ENCODE measurements at regions not wholly inside any gene's neighbourhood (a gene's known extent, or its start where the extent isn't known, plus 50 kb on each side); places are given as distances from the start of the nearest gene placed in this dataset.

GRCh38 chr5:138702166-138703077 is 50.8 kb upstream of the CTNNA1 start:
- Histone ChIP-seq H3K27me3 (ENCODE audit: insufficient read depth, low read length) (no peaks in the 10 kb centered on the region), H3K36me3 (ENCODE audit: insufficient read depth, low read length) (no peaks in the 10 kb centered on the region), H3K4me3 (ENCODE audit: insufficient read depth, low read length) (no peak overlapping the region), H3K27ac (ENCODE audit: low read depth, low read length) (no peak overlapping the region), H3K9me3 (ENCODE audit: low read depth, low read length) (no peaks in the 10 kb centered on the region), H4K20me1 (ENCODE audit: insufficient read depth, low read length) (no peaks in the 10 kb centered on the region), H3K4me2 (ENCODE audit: insufficient read depth, low read length) (no peak overlapping the region), H3K79me2 (ENCODE audit: insufficient read depth, low read length) (no peaks in the 10 kb centered on the region), H3K4me1 (ENCODE audit: insufficient read depth, low read length) (peaks cover 20% of the 10 kb centered on the region), H2AFZ (ENCODE audit: low read length) (no peak overlapping the region)
- no peak for DNase-seq (ENCODE audit: insufficient read length, low spot score, missing footprints)
- TF ChIP-seq, protein P1, sequence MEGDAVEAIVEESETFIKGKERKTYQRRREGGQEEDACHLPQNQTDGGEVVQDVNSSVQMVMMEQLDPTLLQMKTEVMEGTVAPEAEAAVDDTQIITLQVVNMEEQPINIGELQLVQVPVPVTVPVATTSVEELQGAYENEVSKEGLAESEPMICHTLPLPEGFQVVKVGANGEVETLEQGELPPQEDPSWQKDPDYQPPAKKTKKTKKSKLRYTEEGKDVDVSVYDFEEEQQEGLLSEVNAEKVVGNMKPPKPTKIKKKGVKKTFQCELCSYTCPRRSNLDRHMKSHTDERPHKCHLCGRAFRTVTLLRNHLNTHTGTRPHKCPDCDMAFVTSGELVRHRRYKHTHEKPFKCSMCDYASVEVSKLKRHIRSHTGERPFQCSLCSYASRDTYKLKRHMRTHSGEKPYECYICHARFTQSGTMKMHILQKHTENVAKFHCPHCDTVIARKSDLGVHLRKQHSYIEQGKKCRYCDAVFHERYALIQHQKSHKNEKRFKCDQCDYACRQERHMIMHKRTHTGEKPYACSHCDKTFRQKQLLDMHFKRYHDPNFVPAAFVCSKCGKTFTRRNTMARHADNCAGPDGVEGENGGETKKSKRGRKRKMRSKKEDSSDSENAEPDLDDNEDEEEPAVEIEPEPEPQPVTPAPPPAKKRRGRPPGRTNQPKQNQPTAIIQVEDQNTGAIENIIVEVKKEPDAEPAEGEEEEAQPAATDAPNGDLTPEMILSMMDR (IDR thresholded peaks at IDR 0.05; ENCODE audit: extremely low read depth, low read depth, low read length): no peak

DNA sequence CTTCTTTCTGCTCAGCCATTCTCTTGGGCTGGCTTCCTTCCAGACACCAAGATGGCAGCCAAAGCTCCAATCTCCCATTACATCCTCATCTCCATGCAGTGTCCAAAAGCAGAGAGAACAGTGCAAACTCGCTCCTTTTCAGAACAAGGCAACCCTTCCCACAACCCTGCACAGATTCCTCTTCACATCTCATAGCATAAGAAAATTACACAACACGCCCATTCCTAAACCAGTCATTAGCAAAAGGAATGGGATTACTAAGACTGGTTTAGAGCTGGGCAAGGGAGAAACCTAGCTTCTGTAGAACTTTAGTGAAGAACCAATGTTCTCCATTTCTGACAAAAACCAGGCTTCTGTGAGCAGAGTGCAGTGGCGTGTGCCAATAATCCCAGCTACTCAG is 51.5 kb upstream of the CTNNA1 start:
- no peaks in the 10 kb centered on the region for H3K27me3 ChIP-seq (ENCODE audit: insufficient read depth, low read length)
- H3K4me2 ChIP-seq (ENCODE audit: insufficient read depth, low read length): no peak overlapping the region
- H3K79me2 ChIP-seq (ENCODE audit: insufficient read depth, low read length): no peaks in the 10 kb centered on the region

DNA sequence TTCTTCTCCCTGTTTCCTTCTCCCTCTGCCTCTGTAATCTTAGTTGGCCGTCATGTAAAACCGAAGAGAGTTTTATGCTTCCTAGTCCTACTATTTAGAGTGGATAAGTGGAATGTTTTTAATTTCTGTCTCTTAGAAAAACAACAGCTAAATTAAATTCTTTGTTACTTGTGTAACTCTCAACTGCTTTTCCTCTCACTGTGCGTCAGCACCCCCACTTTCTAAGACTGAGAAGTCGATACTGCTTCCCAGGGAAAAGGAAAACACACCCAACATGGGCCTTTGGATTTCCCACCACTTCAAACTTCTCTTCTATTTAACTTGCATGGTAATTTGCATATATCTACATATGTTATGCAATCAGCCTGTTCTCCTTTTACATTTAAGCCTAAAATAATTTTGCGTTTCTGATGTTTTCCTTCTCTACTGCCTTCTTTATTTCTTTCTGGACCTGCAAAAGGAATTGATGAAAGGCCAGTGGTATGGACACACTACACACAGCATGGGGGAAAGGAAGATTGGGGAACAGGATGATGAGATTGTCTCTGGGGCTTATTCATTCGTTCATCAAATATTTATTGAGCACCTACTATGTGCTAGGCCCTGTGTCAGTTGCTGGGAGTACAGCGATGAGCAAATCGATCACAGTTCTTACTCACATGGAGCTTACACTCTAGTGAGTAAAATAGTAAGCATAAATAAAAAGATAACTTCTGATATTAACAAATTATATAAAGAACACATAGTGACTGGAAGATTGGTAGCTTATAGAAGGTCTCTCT is 52.5 kb upstream of the CTNNA1 start:
- no peak for DNase-seq (ENCODE audit: insufficient read length, low spot score, missing footprints)
- Histone ChIP-seq H3K4me3 (ENCODE audit: insufficient read depth, low read length) (no peak overlapping the region), H4K20me1 (ENCODE audit: insufficient read depth, low read length) (no peaks in the 10 kb centered on the region), H2AFZ (ENCODE audit: low read length) (no peak overlapping the region), H3K27ac (ENCODE audit: low read depth, low read length) (no peak overlapping the region), H3K27me3 (ENCODE audit: insufficient read depth, low read length) (no peaks in the 10 kb centered on the region), H3K4me1 (ENCODE audit: insufficient read depth, low read length) (peaks cover 19% of the 10 kb centered on the region), H3K9me3 (ENCODE audit: low read depth, low read length) (no peaks in the 10 kb centered on the region), H3K4me2 (ENCODE audit: insufficient read depth, low read length) (no peak overlapping the region), H3K36me3 (ENCODE audit: insufficient read depth, low read length) (no peaks in the 10 kb centered on the region), H3K79me2 (ENCODE audit: insufficient read depth, low read length) (no peaks in the 10 kb centered on the region)
- TF ChIP-seq, protein P1 (IDR thresholded peaks at IDR 0.05; ENCODE audit: extremely low read depth, low read depth, low read length): no peak

More for the DNA sequence above, 51.5 kb upstream of the CTNNA1 start:
- Histone ChIP-seq H3K9me3 (ENCODE audit: low read depth, low read length) (no peaks in the 10 kb centered on the region), H3K27ac (ENCODE audit: low read depth, low read length) (no peak overlapping the region), H3K4me1 (ENCODE audit: insufficient read depth, low read length) (peaks cover 16% of the 10 kb centered on the region), H4K20me1 (ENCODE audit: insufficient read depth, low read length) (no peaks in the 10 kb centered on the region), H3K36me3 (ENCODE audit: insufficient read depth, low read length) (no peaks in the 10 kb centered on the region), H3K4me3 (ENCODE audit: insufficient read depth, low read length) (no peak overlapping the region), H2AFZ (ENCODE audit: low read length) (no peak overlapping the region)
- no peak for DNase-seq (ENCODE audit: insufficient read length, low spot score, missing footprints)
- TF ChIP-seq, protein P1 (IDR thresholded peaks at IDR 0.05; ENCODE audit: extremely low read depth, low read depth, low read length): no peak

GRCh38 chr5:138699482-138699881 is 53.7 kb upstream of the CTNNA1 start:
- H3K4me1 ChIP-seq (ENCODE audit: insufficient read depth, low read length): peaks cover 14% of the 10 kb centered on the region

More at GRCh38 chr5:138699482-138699881, 53.7 kb upstream of the CTNNA1 start:
- H3K4me2 ChIP-seq (ENCODE audit: insufficient read depth, low read length): no peak overlapping the region
- DNase-seq (ENCODE audit: insufficient read length, low spot score, missing footprints): no peak
- H3K27ac ChIP-seq (ENCODE audit: low read depth, low read length): no peak overlapping the region
- no peaks in the 10 kb centered on the region for H3K27me3 ChIP-seq (ENCODE audit: insufficient read depth, low read length)
- H4K20me1 ChIP-seq (ENCODE audit: insufficient read depth, low read length): no peaks in the 10 kb centered on the region
- H3K79me2 ChIP-seq (ENCODE audit: insufficient read depth, low read length): no peaks in the 10 kb centered on the region
- no peaks in the 10 kb centered on the region for H3K36me3 ChIP-seq (ENCODE audit: insufficient read depth, low read length)
- H3K4me3 ChIP-seq (ENCODE audit: insufficient read depth, low read length): no peak overlapping the region
- TF ChIP-seq, protein P1 (IDR thresholded peaks at IDR 0.05; ENCODE audit: extremely low read depth, low read depth, low read length): no peak
- H3K9me3 ChIP-seq (ENCODE audit: low read depth, low read length): no peaks in the 10 kb centered on the region
- no peak overlapping the region for H2AFZ ChIP-seq (ENCODE audit: low read length)
